GM21737 (cell line): ENCODE measurements at regions not wholly inside any gene's neighbourhood (a gene's known extent, or its start where the extent isn't known, plus 50 kb on each side); places are given as distances from the start of the nearest gene placed in this dataset.

Source experiments
- ATAC-seq: cut with Tn5 transposase; IDR thresholded peaks from one replicate; pipeline ENCODE4 v1.9.1; 2021; ENCODE audit warnings: mild to moderate bottlenecking, moderate library complexity; ENCODE audit not compliant: unreplicated experiment

DNA sequence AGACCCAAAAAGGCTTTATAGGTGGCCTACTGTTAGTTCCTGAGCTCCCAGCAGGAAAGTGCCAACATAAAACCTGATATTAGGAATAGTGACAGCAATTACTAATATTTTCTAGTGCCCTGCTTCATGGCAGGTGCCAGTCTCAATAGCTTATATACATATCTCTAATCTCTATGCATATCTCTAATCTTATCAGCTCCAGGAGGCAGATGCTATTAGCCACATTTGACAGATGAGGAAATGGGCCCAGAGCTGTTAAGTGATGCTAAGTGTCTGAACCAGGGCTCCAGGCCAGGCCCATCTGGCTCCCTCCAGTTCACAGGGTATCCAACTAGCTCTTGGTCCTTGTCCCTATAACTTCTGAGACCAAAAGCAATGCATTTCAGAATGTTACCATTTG is 142.5 kb downstream of the CHIC2 start:
- ATAC-seq, result no peak

DNA sequence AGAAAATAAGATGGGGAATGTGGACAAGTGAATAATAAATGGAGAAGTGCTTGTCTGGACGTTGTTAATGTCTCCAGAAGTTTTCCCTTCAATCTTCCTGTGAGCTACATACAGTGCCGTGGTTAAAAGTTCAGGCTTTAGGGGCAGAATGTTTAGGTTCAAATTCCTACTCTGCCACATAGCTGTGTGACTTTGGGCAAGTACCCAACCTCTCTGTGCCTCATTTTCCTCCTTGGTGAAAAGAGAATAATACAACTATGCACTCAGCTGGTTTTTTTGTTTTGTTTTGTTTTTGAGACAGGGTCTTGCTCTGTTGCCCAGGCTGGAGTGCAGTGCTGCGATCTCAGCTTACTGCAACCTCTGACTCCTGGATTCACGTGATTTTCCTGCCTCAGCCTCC is 143.5 kb downstream of the CHIC2 start:
- no peak for ATAC-seq

- no peak for ATAC-seq
These were observed 144.3 kb downstream of the CHIC2 start for GRCh38 chr4:53920116-53920515.

GRCh38 chr4:53919535-53919934 is 144.9 kb downstream of the CHIC2 start:
- ATAC-seq, result no peak

- ATAC-seq, result no peak
These were observed 146.7 kb downstream of the CHIC2 start for GRCh38 chr4:53917729-53918128.

DNA sequence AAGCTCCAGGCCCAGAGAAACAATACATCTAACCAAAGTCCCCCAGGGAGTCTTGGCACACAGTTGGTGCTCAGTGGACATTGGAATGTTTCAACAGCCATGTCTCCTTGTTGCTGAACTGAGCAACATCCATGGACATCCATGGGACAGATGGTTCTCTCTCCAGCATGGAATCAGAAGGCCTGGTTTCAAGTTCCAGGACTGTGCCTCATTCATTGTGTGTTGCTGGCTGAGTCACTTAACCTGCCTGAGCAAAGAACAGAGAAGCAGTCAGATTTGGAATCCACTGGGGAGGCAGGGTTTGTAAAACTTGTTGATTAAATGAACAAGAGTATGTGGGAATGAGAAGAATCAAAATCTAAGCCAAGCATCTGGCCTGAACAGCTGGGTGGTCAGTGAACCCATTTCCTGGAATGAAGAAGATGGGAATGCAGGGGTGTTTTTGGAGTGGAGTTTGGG is 147.9 kb downstream of the CHIC2 start:
- ATAC-seq, result no peak

- no peak for ATAC-seq
These were observed 149.9 kb downstream of the CHIC2 start for GRCh38 chr4:53914313-53915016.

GRCh38 chr4:53913771-53914170 is 150.6 kb downstream of the CHIC2 start:
- no peak for ATAC-seq

DNA sequence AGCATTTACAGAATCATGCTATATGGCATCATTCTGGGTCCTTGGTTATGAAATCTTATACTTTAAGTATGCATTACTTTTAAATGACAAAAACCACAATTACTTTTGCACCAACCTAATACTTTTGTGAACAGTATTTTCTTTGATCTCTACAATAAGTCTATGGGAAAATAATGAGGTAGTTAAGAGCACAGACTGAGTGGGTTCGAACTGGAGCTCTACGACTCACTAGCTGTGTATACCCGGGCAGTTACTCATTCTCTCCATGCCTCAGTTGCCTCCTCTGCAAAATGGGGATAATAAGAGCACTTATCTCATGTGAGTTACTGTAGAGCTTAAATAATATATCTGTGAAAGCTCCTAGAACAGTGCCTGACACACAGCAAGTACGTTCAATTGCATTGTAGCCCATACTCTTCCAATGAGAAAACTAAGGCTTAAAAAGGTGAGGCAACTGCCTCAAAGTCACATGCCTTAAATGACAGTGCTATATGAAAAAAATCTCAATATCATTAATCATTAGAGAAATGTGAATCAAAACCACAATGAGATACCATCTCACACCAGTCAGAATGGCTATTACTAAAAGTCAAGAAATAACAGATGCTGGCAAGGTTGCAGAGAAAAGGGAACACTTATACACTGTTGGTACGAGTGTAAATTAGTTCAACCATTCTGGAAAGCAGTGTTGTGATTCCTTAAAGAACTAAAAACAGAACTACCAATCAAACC is 151.5 kb downstream of the CHIC2 start:
- ATAC-seq, result no peak

DNA sequence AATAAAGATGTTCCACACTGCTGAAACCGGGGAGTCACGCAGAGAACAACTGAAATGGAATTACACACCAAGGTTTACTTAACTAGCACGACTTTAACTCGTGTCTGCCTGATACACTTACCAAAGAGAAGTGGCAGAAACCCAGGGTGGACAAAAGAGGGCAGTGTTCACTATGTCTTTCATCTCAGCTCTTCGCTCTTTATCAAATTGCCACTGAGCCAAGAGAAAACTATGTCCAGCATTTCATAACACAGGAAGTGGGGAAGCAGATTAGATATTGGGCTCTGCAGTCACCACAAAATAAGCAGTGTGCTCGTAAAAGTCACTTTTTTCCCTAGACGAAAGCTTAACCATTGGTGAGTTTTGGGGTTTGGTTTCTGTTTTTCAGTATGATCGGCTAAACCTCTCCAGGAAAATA is 155.7 kb downstream of the CHIC2 start:
- ATAC-seq, result no peak

- no peak for ATAC-seq
These were observed 156.6 kb downstream of the CHIC2 start for GRCh38 chr4:53907772-53908171.

DNA sequence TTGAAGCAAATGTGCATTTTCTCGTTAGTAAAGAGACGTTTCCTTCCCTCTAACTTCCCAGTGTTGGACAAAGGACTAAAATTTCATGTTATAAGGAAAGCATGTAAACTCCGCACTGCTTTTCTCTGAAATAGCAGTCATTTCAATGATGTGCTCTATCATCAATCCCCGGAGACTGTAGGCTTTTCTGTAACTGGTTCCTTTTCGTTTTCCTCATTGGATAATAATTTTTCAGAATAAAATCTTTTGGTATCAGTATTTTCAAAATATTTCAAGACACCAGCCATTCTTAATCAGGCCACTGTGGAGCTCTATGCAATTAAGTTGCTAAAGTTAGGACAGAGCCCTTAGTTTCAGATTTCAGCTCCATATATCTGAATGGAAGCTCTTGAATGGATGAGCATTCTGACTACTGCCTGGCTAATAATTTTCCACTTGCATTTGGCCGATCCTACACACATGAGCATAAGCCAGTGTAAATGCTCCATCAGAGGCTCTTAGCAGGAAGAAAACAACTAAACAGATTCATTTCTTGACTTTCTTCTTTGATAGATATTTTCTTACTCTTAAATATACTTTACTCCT is 157.7 kb downstream of the CHIC2 start:
- no peak for ATAC-seq

GRCh38 chr4:53905941-53906377 is 158.4 kb downstream of the CHIC2 start:
- ATAC-seq, result no peak

DNA sequence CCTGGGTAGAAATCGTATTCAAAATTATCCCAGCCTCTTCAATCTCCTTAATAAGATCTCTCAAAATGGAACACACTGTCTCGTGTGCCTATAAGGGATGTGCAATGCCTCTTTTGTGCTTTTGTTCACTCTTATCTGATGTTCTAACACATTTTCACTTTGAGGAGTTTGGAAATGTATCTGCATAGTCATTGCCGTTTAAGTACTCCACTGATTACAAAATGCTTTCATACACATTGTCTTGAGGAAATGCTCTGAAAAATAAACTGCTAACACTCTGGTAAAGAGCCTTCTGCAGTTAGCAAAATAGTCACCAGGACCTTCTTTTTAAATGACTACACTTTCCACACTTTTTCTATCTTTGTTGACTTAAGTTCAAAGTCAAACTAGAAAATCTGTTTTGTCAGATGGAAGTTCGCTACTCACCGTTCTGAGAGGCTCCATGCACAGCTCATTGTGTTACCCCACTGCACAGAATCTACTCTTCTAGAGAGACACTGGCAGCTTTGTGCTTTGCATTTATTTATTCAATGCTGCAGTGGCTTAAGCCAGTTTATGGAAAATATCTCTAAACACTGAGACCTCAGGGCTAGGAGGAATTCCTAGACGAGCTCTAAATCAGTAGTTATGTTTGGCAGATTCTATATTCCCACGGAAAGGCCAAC is 159.0 kb downstream of the CHIC2 start:
- no peak for ATAC-seq

DNA sequence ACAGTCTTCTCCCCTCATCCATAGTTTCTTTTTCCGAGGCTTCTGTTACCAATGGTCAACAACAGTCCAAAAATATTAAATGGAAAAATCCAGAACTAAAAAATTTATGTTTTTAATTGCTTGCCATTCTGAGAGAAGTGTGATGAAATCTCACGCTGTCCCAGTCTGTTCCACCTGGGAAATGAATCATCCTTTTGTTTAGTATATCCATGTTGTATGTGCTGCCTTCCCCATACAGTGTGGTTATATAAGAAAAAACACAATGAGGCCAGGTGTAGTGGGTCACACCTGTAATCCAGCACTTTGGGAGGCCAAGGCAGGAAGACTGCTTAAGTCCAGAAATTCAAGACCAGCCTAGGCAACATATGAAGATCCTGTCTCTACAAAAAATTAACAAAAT is 161.6 kb downstream of the CHIC2 start:
- no peak for ATAC-seq

DNA sequence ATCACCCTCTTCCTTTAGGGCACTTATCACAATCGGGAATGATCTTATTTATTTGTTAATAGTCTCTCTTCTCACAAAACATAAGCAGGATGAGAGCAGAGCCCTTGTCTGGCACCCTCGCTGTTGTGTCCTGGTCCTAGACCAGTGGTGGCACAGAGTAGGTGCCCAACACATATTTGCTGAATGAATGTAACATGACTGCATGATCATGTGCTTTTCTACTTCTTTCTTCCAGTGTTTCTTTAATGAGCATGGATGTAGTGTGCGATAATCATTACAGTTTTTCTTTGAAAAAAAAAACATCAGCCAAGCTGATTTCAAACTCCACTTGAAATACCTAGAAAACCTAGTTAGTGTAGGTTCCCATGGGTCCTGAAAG is 164.1 kb downstream of the CHIC2 start:
- ATAC-seq, result no peak

DNA sequence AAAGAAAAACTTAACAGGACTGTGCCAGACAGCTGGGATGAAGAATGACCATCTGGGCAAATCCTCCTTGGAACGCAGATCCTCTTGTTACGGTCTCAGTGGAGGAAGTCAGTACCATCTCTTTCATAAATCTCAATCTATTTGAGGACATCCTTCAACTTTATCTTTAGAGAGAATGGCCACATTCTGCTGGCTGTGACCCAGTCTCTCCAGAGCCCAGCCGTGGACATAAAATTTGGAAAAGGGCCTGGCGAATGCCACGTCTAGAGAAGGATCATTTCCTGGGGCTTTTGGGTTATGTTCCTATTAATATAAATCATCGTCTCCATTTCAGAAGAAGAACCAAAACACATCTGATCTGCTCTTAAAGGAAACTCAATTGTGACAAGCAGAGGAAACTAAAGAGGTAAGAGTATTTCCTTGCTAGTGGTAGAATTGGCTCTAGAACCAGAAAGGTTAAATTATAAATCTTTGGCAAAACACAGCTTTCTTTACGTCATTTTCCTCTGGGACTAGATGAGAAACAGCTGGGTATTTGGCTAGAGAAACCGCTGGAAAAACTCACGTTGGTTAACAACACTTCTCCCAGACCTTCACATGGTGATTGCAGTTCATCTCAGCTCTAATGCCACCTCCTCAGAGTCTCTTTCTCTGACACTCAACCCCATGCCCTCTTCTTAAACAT is 164.7 kb downstream of the CHIC2 start:
- ATAC-seq, result no peak

GRCh38 chr4:53895137-53895536 is 169.3 kb downstream of the CHIC2 start:
- no peak for ATAC-seq

DNA sequence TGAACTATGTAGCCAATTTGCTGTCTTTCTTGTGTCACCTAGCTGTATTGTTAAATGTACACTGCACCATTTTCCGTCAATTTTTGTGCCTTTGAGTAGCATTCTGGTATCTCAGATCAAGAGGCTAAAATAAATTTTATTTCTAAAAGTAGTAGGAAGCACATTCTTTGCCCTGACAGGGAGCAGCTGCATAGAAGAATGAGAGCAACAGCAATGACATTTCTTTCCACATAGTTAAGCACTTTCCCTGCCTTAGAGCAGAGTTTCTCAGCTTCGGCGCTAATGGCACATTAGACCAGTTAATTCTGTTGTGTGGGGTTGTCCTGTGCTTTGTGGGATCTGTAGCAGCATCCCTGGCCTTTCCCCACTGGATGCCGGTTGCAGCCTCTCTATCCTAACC is 173.9 kb downstream of the CHIC2 start:
- no peak for ATAC-seq

- no peak for ATAC-seq
These were observed 174.9 kb downstream of the CHIC2 start for GRCh38 chr4:53889326-53890055.
